ENCODE measurements at regions not wholly inside any gene's neighbourhood (a gene's known extent, or its start where the extent isn't known, plus 50 kb on each side); places are given as distances from the start of the nearest gene placed in this dataset.

GRCh38 chr2:155687181-155687580 lies 645.3 kb downstream of the NR4A2 start:
- ChIA-PET CTCF (no interaction called here), POLR2A (no interaction called here)
- Mint-ChIP-seq H3K4me1 (ENCODE audit: low read depth, unreplicated experiment) (no peaks in the 10 kb centered on the region), H3K27me3 (ENCODE audit: insufficient read depth, unreplicated experiment) (peaks cover 6% of the 10 kb centered on the region), H3K4me3 (ENCODE audit: unreplicated experiment) (no peak overlapping the region), H3K9me3 (ENCODE audit: unreplicated experiment) (no peaks in the 10 kb centered on the region), H3K36me3 (ENCODE audit: insufficient read depth, unreplicated experiment) (no peaks in the 10 kb centered on the region), H3K27ac (ENCODE audit: unreplicated experiment) (no peak overlapping the region)
- DNase-seq = no peak
- no TSS peak for BruUV-seq (replicated peaks)
- TF ChIP-seq CTCF (IDR thresholded peaks at IDR 0.05; ENCODE audit: insufficient read depth in 1 of 2, low read depth in 1 of 2, low read length in 1 of 2, severe bottlenecking in 1 of 2, unreplicated experiment in 1 of 2) = no peak
- Histone ChIP-seq H3K4me1 (no peaks in the 10 kb centered on the region), H3K36me3 (ENCODE audit: control insufficient read depth, insufficient read depth, low read length) (no peaks in the 10 kb centered on the region), H3K9me3 (no peaks in the 10 kb centered on the region), H3K27me3 (replicated peaks; ENCODE audit: control insufficient read depth, insufficient read depth, low read length) (no peaks in the 10 kb centered on the region), H3K4me3 (ENCODE audit: low read depth, low read length) (no peak overlapping the region)
- intact Hi-C loops (cut with micrococcal nuclease; ENCODE audit: unreplicated experiment) = no loop called here

GRCh38 chr2:155679647-155680046 lies 652.9 kb downstream of the NR4A2 start:
- TF ChIP-seq CTCF (IDR thresholded peaks at IDR 0.05; ENCODE audit: insufficient read depth in 1 of 2, low read depth in 1 of 2, low read length in 1 of 2, severe bottlenecking in 1 of 2, unreplicated experiment in 1 of 2) = no peak
- H3K36me3 ChIP-seq (ENCODE audit: control insufficient read depth, insufficient read depth, low read length) = no peaks in the 10 kb centered on the region
- Mint-ChIP-seq H3K4me3 (ENCODE audit: unreplicated experiment) (no peak overlapping the region), H3K9me3 (ENCODE audit: unreplicated experiment) (no peaks in the 10 kb centered on the region), H3K36me3 (ENCODE audit: insufficient read depth, unreplicated experiment) (no peaks in the 10 kb centered on the region), H3K27me3 (ENCODE audit: insufficient read depth, unreplicated experiment) (peaks cover 3% of the 10 kb centered on the region), H3K27ac (ENCODE audit: unreplicated experiment) (no peak overlapping the region), H3K4me1 (ENCODE audit: low read depth, unreplicated experiment) (no peaks in the 10 kb centered on the region)
- H3K9me3 ChIP-seq = peaks cover 4% of the 10 kb centered on the region
- H3K4me1 ChIP-seq = no peaks in the 10 kb centered on the region
- POLR2A ChIA-PET = no interaction called here
- no TSS peak for BruUV-seq (replicated peaks)
- no peaks in the 10 kb centered on the region for H3K27me3 ChIP-seq (replicated peaks; ENCODE audit: control insufficient read depth, insufficient read depth, low read length)
- intact Hi-C loops (cut with micrococcal nuclease; ENCODE audit: unreplicated experiment) = no loop called here
- CTCF ChIA-PET = no interaction called here
- DNase-seq = no peak
- no peak overlapping the region for H3K4me3 ChIP-seq (ENCODE audit: low read depth, low read length)

GRCh38 chr2:155675920-155676319 lies 656.6 kb downstream of the NR4A2 start:
- peaks cover 13% of the 10 kb centered on the region for H3K9me3 ChIP-seq
- H3K4me3 ChIP-seq (ENCODE audit: low read depth, low read length) = no peak overlapping the region
- Mint-ChIP-seq H3K27ac (ENCODE audit: unreplicated experiment) (no peak overlapping the region), H3K9me3 (ENCODE audit: unreplicated experiment) (no peaks in the 10 kb centered on the region), H3K4me3 (ENCODE audit: unreplicated experiment) (no peak overlapping the region), H3K4me1 (ENCODE audit: low read depth, unreplicated experiment) (no peaks in the 10 kb centered on the region), H3K36me3 (ENCODE audit: insufficient read depth, unreplicated experiment) (no peaks in the 10 kb centered on the region), H3K27me3 (ENCODE audit: insufficient read depth, unreplicated experiment) (no peaks in the 10 kb centered on the region)
- no peak for TF ChIP-seq CTCF (IDR thresholded peaks at IDR 0.05; ENCODE audit: insufficient read depth in 1 of 2, low read depth in 1 of 2, low read length in 1 of 2, severe bottlenecking in 1 of 2, unreplicated experiment in 1 of 2)
- no TSS peak for BruUV-seq (replicated peaks)
- no peaks in the 10 kb centered on the region for H3K4me1 ChIP-seq
- H3K27me3 ChIP-seq (replicated peaks; ENCODE audit: control insufficient read depth, insufficient read depth, low read length) = no peaks in the 10 kb centered on the region
- DNase-seq = no peak
- ChIA-PET POLR2A (no interaction called here), CTCF (no interaction called here)
- intact Hi-C loops (cut with micrococcal nuclease; ENCODE audit: unreplicated experiment) = no loop called here
- H3K36me3 ChIP-seq (ENCODE audit: control insufficient read depth, insufficient read depth, low read length) = no peaks in the 10 kb centered on the region

Data from Caco-2 (cell line).